HFF-Myc (cell line): ENCODE measurements at regions not wholly inside any gene's neighbourhood (a gene's known extent, or its start where the extent isn't known, plus 50 kb on each side); places are given as distances from the start of the nearest gene placed in this dataset.

Source experiments
- DNase-seq: peaks from one replicate; pipeline ENCODE4 v3.0.0-alpha.2; 2011; ENCODE audit warnings: low read depth; ENCODE audit errors: extremely low read depth
- H3K4me3 ChIP-seq: replicated peaks from 2 replicates; pipeline ENCODE4 v1.5.1; 2011; ENCODE audit warnings: low read depth, mild to moderate bottlenecking, control low read depth, low read length
- TF ChIP-seq, protein P1 (sequence below): IDR thresholded peaks from 2 replicates; pipeline ENCODE4 v1.5.1; 2012; ENCODE audit warnings: mild to moderate bottlenecking, low read depth, low read length, control low read depth; ENCODE audit errors: missing control alignments

DNA sequence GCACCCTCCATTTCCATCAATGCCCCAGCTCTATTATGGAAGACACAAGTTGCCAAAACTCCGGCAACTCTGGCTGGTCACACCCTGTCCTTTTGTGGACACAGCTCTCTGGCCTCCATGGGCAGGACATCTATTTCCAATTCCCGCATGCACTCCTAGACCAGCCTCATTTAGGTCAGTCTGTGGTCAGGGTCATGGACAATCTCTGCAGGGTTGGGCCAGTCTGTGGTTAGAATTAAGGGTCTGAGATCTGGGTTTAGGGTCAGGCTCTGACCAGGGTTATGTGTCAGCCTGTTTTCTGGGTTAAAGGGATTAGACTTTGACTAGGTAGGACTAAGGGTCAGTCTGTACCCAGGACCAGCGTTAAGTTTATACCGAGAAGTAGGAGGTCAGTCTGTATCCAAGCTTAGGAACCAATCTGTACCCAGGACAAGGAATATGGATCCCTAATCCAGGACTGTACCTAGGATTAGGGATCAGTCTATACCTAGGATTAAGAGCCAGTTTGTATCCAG is 82.4 kb downstream of the VEGFA start:
- H3K4me3 ChIP-seq = no peak overlapping the region
- TF ChIP-seq, protein P1, sequence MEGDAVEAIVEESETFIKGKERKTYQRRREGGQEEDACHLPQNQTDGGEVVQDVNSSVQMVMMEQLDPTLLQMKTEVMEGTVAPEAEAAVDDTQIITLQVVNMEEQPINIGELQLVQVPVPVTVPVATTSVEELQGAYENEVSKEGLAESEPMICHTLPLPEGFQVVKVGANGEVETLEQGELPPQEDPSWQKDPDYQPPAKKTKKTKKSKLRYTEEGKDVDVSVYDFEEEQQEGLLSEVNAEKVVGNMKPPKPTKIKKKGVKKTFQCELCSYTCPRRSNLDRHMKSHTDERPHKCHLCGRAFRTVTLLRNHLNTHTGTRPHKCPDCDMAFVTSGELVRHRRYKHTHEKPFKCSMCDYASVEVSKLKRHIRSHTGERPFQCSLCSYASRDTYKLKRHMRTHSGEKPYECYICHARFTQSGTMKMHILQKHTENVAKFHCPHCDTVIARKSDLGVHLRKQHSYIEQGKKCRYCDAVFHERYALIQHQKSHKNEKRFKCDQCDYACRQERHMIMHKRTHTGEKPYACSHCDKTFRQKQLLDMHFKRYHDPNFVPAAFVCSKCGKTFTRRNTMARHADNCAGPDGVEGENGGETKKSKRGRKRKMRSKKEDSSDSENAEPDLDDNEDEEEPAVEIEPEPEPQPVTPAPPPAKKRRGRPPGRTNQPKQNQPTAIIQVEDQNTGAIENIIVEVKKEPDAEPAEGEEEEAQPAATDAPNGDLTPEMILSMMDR = no peak
- no peak for DNase-seq

DNA sequence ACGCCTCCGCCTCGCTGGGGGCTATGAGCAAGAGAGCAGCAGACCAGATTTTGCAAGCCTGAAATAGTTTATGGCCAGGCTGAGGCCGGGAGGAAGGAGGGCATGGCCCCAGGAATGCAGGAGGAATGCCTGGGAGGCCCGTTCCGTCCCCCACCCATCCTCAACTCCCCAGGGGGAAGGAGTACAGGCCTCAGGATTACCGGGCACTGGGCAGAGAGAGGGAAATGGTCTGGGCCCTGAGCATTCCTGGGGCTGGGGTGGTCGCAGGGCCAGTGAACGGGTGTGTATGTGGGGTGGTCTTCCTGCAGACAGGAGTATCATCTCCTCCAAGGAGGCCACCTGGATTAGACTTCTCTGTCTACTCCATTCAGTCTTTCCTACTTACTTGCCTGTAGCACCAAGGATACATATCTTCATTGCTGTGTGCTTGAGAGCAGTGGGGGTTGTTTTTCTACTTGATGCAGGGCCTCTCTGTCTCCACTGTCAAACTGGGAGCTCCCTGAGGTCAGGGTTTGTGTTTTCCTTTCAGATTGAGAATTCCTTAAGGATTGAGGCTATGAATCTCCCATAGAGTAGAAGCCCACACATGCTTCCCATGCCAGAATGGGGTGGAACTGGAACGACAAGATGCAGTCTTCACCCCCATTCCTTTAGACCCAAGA is 81.3 kb downstream of the VEGFA start:
- no peak for DNase-seq
- TF ChIP-seq, protein P1 = no peak
- no peak overlapping the region for H3K4me3 ChIP-seq

DNA sequence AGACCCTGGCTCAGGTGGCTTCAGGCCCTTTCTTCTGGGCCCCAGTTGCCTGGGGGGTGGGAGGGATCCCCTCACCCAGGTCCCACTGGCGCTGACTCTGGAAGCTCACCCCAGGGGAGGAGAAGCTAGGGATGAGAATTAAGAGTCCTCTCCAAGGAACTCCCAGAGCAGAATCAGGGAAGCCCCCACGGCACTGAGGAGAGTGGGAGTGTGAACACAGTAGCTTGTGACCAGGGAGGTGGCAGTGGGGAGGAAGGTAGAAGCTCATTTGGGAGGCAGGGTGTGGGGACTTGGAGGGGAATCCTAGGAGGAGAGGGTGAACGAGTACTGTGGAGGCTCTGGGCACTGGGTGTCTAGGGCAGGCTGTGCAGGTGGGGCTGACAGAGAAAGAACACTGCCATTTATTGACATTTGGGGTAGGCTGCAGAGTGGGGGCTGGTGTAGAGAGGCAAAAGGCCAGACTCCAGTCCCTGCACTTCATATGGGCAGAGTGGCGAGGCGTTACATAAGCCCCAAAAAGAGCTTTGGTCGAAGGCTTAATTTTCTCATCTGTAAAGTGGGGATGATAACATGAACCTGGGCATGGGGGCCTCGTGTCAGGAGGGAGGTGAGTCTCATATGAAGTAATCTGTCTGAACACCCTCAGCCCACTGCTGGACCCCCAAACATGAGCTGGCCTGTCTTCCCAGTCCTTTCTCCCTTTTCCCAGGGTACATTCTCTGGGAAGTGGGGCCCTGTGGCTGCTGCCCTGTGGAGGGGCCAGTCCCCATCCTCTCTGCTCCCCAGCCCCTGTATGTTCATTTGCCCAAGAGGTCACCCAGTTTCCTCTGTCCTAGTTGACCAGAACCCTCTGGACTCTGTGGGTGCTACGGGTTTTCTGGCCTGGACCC is 80.5 kb downstream of the VEGFA start:
- DNase-seq = no peak
- TF ChIP-seq, protein P1 = no peak
- H3K4me3 ChIP-seq = no peak overlapping the region

DNA sequence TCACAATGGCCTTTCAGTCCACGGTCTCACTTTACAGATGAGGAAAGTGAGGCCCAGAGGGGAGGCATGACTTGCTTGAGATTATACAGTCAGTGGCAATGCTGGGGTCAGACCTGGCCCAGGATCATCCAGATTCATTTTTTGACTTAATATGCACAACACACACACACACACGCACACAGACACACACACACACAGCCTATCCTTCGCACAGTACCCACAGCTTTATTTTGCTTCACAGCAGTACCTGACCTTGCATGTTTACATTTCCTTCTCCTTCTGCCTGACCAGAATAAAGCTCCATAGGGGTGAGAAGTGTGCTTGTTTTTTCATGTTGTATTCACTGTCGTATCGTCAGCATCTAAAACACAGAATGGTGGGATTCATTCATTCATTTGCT is 79.8 kb downstream of the VEGFA start:
- no peak overlapping the region for H3K4me3 ChIP-seq

DNA sequence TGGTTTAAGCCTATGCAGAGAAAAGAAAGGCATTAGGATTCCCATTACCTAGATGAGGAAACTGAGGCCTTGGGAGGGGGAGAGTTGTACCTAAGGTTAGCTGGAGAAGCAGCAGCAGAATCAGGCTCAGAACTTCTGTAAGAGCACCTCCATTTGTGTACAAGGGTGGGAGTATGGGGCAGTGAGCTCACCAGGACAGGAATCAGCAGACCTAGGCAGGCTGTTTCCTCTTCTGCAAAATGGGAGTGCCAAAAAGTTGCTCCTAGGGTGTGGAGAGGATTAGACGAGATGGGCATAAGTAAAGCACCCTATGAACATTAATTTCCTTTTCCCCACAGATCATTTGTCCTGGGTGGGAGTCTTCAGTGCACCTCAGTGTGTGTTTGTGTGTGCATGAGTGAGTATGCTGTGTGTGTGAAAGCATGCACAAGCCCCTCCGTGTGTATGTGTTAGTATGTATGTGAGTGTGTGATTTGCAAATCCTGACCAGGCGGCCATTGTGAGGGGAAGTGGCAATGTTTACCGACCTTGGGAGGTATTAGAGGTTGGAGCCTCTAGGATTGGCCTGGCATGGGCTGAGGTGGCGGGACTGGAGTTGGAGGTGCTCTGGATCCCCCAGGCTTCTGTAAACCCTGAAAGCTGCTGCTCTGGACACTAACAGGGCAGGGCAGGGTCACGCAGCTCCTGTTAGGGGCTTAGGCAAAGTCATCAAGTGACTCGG is 78.8 kb downstream of the VEGFA start:
- TF ChIP-seq, protein P1 = no peak
- H3K4me3 ChIP-seq = no peak overlapping the region
- no peak for DNase-seq

More for the DNA sequence above, 79.8 kb downstream of the VEGFA start:
- TF ChIP-seq, protein P1 = no peak
- no peak for DNase-seq

DNA sequence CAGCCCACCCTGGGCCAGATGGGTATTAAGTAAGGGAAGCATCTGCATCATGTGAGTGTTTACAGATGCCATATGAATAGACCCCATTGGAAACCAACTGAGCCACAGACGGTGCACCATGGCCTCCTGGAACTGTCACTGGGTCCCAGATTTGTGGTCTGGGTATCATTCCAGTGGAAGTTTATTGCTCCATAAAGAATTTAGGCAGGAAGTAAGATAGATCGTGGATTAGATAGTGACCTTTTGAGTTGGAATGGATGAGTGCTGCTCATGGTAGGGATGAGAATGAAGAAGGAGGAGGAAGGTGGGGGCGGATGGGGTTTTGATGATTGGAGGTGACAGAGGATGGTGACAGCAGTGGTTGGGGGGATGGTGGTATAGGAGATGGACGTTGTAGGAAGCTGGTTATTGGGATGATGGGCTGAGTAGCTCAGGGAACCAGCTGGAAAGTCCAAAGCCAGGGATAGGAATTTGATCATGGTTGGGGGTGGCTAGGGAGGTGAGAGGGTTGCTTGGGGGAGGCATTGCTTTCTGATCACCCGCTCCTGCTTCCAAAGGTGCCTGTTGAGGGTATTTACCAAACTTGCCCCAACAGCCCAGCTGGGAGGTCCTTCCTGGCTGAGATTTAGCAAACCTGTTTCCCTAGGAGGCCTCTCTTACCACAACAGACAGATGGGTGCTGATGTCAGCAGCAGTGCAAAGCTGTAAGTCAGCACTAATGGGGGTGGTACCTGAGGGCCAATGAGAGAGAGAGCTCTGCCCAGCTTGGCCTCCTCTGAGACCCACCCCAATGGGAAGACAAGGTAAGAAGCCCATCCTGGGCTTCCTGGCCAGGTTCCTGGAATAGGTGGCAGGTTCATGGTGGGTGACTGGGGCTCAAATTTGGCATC is 78.0 kb downstream of the VEGFA start:
- DNase-seq = no peak
- TF ChIP-seq, protein P1 = no peak
- H3K4me3 ChIP-seq = no peak overlapping the region
